Smooth muscle cell (in vitro differentiated cells): ENCODE measurements at regions not wholly inside any gene's neighbourhood (a gene's known extent, or its start where the extent isn't known, plus 50 kb on each side); places are given as distances from the start of the nearest gene placed in this dataset.

ENCODE experiments used
- DNase-seq: peaks from one replicate; lab custom pipeline; 2025; ENCODE audit not compliant: unreplicated experiment; lab: John Stamatoyannopoulos, UW
- H2AFZ ChIP-seq: fragments of 200-600 bp; sonication (generic); 2 replicates; pipeline ENCODE4 v1.6.0; 2016; ENCODE audit warnings: antibody characterized with exemption, low read depth, mild to moderate bottlenecking
- H3F3A ChIP-seq: fragments of 200-600 bp; sonication (generic); 2 replicates; pipeline ENCODE4 v1.6.0; 2017; ENCODE audit warnings: antibody characterized with exemption, low read depth
- H3K27ac ChIP-seq: fragments of 200-600 bp; sonication (generic); 2 replicates; pipeline ENCODE4 v1.5.1; 2016; ENCODE audit warnings: low read depth, mild to moderate bottlenecking
- H3K27me3 ChIP-seq: fragments of 200-600 bp; sonication (generic); 2 replicates; pipeline ENCODE4 v1.6.1; 2016; ENCODE audit warnings: low read depth, mild to moderate bottlenecking
- H3K36me3 ChIP-seq: fragments of 200-600 bp; sonication (generic); 2 replicates; pipeline ENCODE4 v1.5.1; 2016; ENCODE audit warnings: low read depth
- H3K4me1 ChIP-seq: fragments of 200-600 bp; sonication (generic); 2 replicates; pipeline ENCODE4 v1.5.1; 2016; ENCODE audit warnings: low read depth
- H3K4me2 ChIP-seq: fragments of 200-600 bp; sonication (generic); 2 replicates; pipeline ENCODE4 v1.6.0; 2016; ENCODE audit warnings: mild to moderate bottlenecking
- H3K4me3 ChIP-seq: fragments of 200-600 bp; sonication (generic); 2 replicates; pipeline ENCODE4 v1.5.1; 2016; ENCODE audit warnings: mild to moderate bottlenecking
- H3K79me2 ChIP-seq: fragments of 200-600 bp; sonication (generic); 2 replicates; pipeline ENCODE4 v1.6.0; 2016; ENCODE audit warnings: low read depth, mild to moderate bottlenecking
- H3K9ac ChIP-seq: fragments of 200-600 bp; sonication (generic); 2 replicates; pipeline ENCODE4 v1.6.0; 2016; ENCODE audit warnings: low read depth
- H3K9me3 ChIP-seq: fragments of 200-600 bp; sonication (generic); replicated peaks from 2 replicates; pipeline ENCODE4 v1.5.1; 2016; ENCODE audit warnings: low read depth
- H4K20me1 ChIP-seq: fragments of 200-600 bp; sonication (generic); 2 replicates; pipeline ENCODE4 v1.6.0; 2016; ENCODE audit warnings: low read depth
- CTCF ChIP-seq: fragments of 200-600 bp; sonication (generic); IDR thresholded peaks from 2 replicates; pipeline ENCODE4 v1.5.1; 2017; ENCODE audit warnings: borderline replicate concordance, mild to moderate bottlenecking, antibody characterized with exemption; ENCODE audit not compliant: insufficient read depth, poor library complexity, severe bottlenecking
- WGBS: methylation state at CpG from one replicate; pipeline ENCODE4 v1.1.7; 2016; ENCODE audit warnings: low lambda C conversion rate; 5-methylcytosine and 5-hydroxymethylcytosine counted together

- Histone ChIP-seq H3F3A (no peaks in the 10 kb centered on the region), H3K79me2 (no peaks in the 10 kb centered on the region), H3K27me3 (peaks cover 4% of the 10 kb centered on the region), H2AFZ (no peak overlapping the region), H3K4me3 (no peak overlapping the region), H4K20me1 (no peaks in the 10 kb centered on the region), H3K9ac (no peak overlapping the region), H3K27ac (no peak overlapping the region), H3K4me2 (no peak overlapping the region), H3K9me3 (no peaks in the 10 kb centered on the region), H3K36me3 (no peaks in the 10 kb centered on the region), H3K4me1 (no peaks in the 10 kb centered on the region)
- WGBS, result 91% methylated on average over 2 of the region's 2 CpGs
- no peak for DNase-seq
- no peak for TF ChIP-seq CTCF
Measured at GRCh38 chr5:38009749-38010358, 170.0 kb upstream of the GDNF start.

DNA sequence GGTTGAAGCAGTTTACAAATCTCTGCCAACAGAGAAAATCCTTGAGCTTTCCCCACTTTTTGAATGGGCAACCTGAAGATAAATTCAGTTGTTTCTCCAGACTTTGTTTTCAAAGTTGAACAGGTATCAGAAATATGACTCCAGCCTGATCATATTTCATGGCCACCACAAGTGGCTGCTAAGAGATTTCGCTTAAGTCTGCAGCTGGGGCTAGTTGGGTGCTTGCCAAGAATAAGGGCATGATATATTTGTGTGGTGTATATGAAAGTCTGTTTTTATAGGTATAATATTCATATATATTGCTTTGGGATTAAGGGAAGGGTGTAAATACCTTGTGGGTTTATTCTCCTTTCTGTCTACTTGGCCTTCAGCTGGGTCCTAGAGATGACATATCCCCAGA, 168.4 kb upstream of the GDNF start:
- H4K20me1 ChIP-seq, result no peaks in the 10 kb centered on the region
- DNase-seq, result no peak
- no peaks in the 10 kb centered on the region for H3K79me2 ChIP-seq
- no peaks in the 10 kb centered on the region for H3F3A ChIP-seq
- H3K27ac ChIP-seq, result no peak overlapping the region
- H2AFZ ChIP-seq, result no peak overlapping the region
- no peaks in the 10 kb centered on the region for H3K4me1 ChIP-seq
- no peak overlapping the region for H3K9ac ChIP-seq
- H3K36me3 ChIP-seq, result no peaks in the 10 kb centered on the region
- no peaks in the 10 kb centered on the region for H3K27me3 ChIP-seq
- WGBS, result 91% methylated on average over 1 of the region's 1 CpG
- no peaks in the 10 kb centered on the region for H3K9me3 ChIP-seq
- TF ChIP-seq CTCF, result no peak
- H3K4me3 ChIP-seq, result no peak overlapping the region
- H3K4me2 ChIP-seq, result no peak overlapping the region

DNA sequence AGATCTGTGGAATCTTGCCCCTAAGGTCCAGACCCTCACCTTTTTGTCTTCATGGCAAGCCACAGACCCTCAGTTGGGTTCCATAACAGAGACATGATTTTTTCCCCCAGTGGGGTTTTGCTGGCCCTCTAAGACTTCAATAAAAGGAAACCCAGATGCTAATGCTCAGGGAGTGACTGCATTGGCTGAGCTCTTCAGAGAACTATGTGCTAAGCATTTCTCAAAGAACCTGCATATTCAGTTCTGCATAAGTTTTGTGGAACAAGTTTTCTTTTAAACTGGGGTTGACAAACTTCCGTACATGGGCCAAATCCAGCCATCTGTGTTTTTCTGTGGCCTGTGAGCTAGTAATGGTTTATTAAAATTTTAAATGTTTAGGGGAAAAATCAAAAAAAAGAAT, 159.8 kb upstream of the GDNF start:
- H3K79me2 ChIP-seq, result no peaks in the 10 kb centered on the region
- H3K9ac ChIP-seq, result no peak overlapping the region
- H3K27me3 ChIP-seq, result no peaks in the 10 kb centered on the region
- no peaks in the 10 kb centered on the region for H3K4me1 ChIP-seq
- H3F3A ChIP-seq, result no peaks in the 10 kb centered on the region
- H3K9me3 ChIP-seq, result no peaks in the 10 kb centered on the region
- DNase-seq, result no peak
- TF ChIP-seq CTCF, result no peak
- no peak overlapping the region for H3K4me2 ChIP-seq
- H2AFZ ChIP-seq, result no peak overlapping the region
- H3K4me3 ChIP-seq, result no peak overlapping the region
- H3K27ac ChIP-seq, result no peak overlapping the region
- no peaks in the 10 kb centered on the region for H3K36me3 ChIP-seq
- 90% methylated on average over 1 of the region's 1 CpG for WGBS
- H4K20me1 ChIP-seq, result no peaks in the 10 kb centered on the region

DNA sequence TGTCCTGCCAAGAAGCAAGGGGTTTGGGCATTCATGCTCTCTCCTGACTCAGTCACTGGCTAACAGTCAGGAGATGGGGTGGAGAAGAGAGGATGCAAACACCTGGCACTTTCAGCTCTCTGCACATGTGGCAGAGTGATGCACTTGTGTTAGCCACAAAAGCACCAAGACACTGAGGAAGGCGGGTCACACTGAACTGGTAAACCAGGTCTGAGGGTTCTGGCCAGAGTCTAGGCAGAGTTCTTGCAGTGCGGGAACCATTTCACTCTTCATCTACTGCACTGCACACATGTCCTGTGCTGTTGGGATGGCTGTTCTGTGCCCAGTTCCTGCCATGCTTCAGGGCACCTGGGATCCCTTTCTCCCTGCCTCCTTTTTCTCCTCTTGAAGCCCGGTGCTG, 157.1 kb upstream of the GDNF start:
- Histone ChIP-seq H4K20me1 (no peaks in the 10 kb centered on the region), H3K27ac (no peak overlapping the region), H3K79me2 (no peaks in the 10 kb centered on the region), H3K9ac (no peak overlapping the region), H3F3A (no peaks in the 10 kb centered on the region), H3K4me1 (no peaks in the 10 kb centered on the region), H3K9me3 (no peaks in the 10 kb centered on the region), H3K4me3 (no peak overlapping the region), H3K36me3 (no peaks in the 10 kb centered on the region), H2AFZ (no peak overlapping the region), H3K27me3 (no peaks in the 10 kb centered on the region), H3K4me2 (no peak overlapping the region)
- 95% methylated on average over 3 of the region's 3 CpGs for WGBS
- TF ChIP-seq CTCF, result no peak
- no peak for DNase-seq
